Prostate gland (tissue), 2 donors: ENCODE measurements at regions not wholly inside any gene's neighbourhood (a gene's known extent, or its start where the extent isn't known, plus 50 kb on each side); places are given as distances from the start of the nearest gene placed in this dataset.
A peak's percentile ranks its signal among the peaks of the same experiment; 100 is the strongest.

ENCODE experiments used
- DNase-seq: peaks from one replicate; pipeline ENCODE4 v3.0.0-alpha.2; 2019; ENCODE audit warnings: low spot score
- H3K27ac ChIP-seq, 2 donors: fragments of 200-600 bp; sonication (generic); 2 replicates each; pipeline ENCODE4 v1.5.1; 2017 to 2019
- H3K27me3 ChIP-seq: fragments of 200-600 bp; sonication (generic); replicated peaks from 2 replicates; pipeline ENCODE4 v1.5.1; 2019; ENCODE audit not compliant: insufficient read depth
- H3K36me3 ChIP-seq, 2 donors: fragments of 200-600 bp; sonication (generic); 1 replicate in 1 of 2; 2 replicates in 1 of 2; pipeline versions ENCODE4 v1.5.1 to v1.8.1; 2017 to 2019
- H3K4me1 ChIP-seq: fragments of 200-600 bp; sonication (generic); replicated peaks from 2 replicates; pipeline ENCODE4 v1.5.1; 2019
- H3K4me3 ChIP-seq, 2 donors: fragments of 200-600 bp; sonication (generic); 2 replicates each; pipeline ENCODE4 v1.5.1; 2017 to 2019
- H3K9me3 ChIP-seq: fragments of 200-600 bp; sonication (generic); 2 replicates; pipeline ENCODE4 v1.5.1; 2017
- CTCF ChIP-seq, 4 experiments: fragments of 200-600 bp in 2 of 4; fragments of 450-650 bp in 2 of 4; sonication (generic) in 2 of 4; IDR thresholded peaks; 1 replicate in 3 of 4; 2 replicates in 1 of 4; pipeline ENCODE4 v1.5.1; 2016 to 2019; ENCODE audit warnings: antibody characterized with exemption in 4 of 4, mild to moderate bottlenecking in 2 of 4, moderate library complexity in 2 of 4
- POLR2A ChIP-seq: fragments of 450-650 bp; IDR thresholded peaks from one replicate; pipeline ENCODE4 v1.6.1; 2016; ENCODE audit warnings: antibody characterized with exemption, mild to moderate bottlenecking
- POLR2AphosphoS5 ChIP-seq: sonication (generic); formaldehyde crosslinking; IDR thresholded peaks from one replicate; pipeline ENCODE4 v1.6.1; 2017; ENCODE audit warnings: antibody characterized with exemption
- WGBS: methylation state at CpG from one replicate; pipeline ENCODE4 v1.1.5; 2018; 5-methylcytosine and 5-hydroxymethylcytosine counted together
- intact Hi-C: fragments of 100-400 bp; cut with DNase I; formaldehyde crosslinking; loops from one replicate; pipeline ENCODE4 v1.14.2; 2022

GRCh38 chr9:108351571-108351970, 504.2 kb downstream of the ACTL7B start:
- peak; percentile 47 for DNase-seq
- H3K27ac ChIP-seq, result peak overlapping the region; percentile 9 to 14
- no peaks in the 10 kb centered on the region for H3K36me3 ChIP-seq
- no peaks in the 10 kb centered on the region for H3K27me3 ChIP-seq
- H3K9me3 ChIP-seq, result no peaks in the 10 kb centered on the region
- TF ChIP-seq POLR2AphosphoS5 (peak; percentile 51), POLR2A (no peak)
- WGBS, result 46% methylated on average over 5 of the region's 5 CpGs
- intact Hi-C loops, result no loop called here
- no peaks in the 10 kb centered on the region for H3K4me1 ChIP-seq
- H3K4me3 ChIP-seq, result no peak overlapping the region

- no peak overlapping the region for H3K27ac ChIP-seq
- DNase-seq, result no peak
- no peaks in the 10 kb centered on the region for H3K9me3 ChIP-seq
- intact Hi-C loops, result no loop called here
- H3K27me3 ChIP-seq, result no peaks in the 10 kb centered on the region
- no peak for TF ChIP-seq POLR2A
- no peak for TF ChIP-seq CTCF (IDR thresholded peaks at IDR 0.05)
- TF ChIP-seq POLR2AphosphoS5, result no peak
- no peaks in the 10 kb centered on the region for H3K4me1 ChIP-seq
- WGBS, result 87% methylated on average over 9 of the region's 9 CpGs
- no peak overlapping the region for H3K4me3 ChIP-seq
- no peaks in the 10 kb centered on the region for H3K36me3 ChIP-seq
These were observed 508.2 kb downstream of the ACTL7B start for GRCh38 chr9:108347463-108348188.

- WGBS, result 34% methylated on average over 3 of the region's 3 CpGs
- Histone ChIP-seq H3K27me3 (no peaks in the 10 kb centered on the region), H3K4me1 (no peaks in the 10 kb centered on the region), H3K36me3 (no peaks in the 10 kb centered on the region), H3K27ac (no peak overlapping the region), H3K4me3 (no peak overlapping the region), H3K9me3 (no peaks in the 10 kb centered on the region)
- intact Hi-C loops, result no loop called here
- DNase-seq, result no peak
- TF ChIP-seq POLR2A (no peak), CTCF (IDR thresholded peaks at IDR 0.05) (no peak), POLR2AphosphoS5 (no peak)
These were observed 510.0 kb downstream of the ACTL7B start for GRCh38 chr9:108345826-108346225.

GRCh38 chr9:108339251-108339650, 516.5 kb downstream of the ACTL7B start:
- 16% methylated on average over 3 of the region's 3 CpGs for WGBS
- H3K4me3 ChIP-seq, result no peak overlapping the region
- no peak for TF ChIP-seq POLR2A
- TF ChIP-seq CTCF (IDR thresholded peaks at IDR 0.05), result no peak
- TF ChIP-seq POLR2AphosphoS5, result no peak
- H3K36me3 ChIP-seq, result no peaks in the 10 kb centered on the region
- no peaks in the 10 kb centered on the region for H3K27me3 ChIP-seq
- H3K9me3 ChIP-seq, result no peaks in the 10 kb centered on the region
- DNase-seq, result no peak
- no peaks in the 10 kb centered on the region for H3K4me1 ChIP-seq
- intact Hi-C loops, result no loop called here
- H3K27ac ChIP-seq, result no peak overlapping the region

DNA sequence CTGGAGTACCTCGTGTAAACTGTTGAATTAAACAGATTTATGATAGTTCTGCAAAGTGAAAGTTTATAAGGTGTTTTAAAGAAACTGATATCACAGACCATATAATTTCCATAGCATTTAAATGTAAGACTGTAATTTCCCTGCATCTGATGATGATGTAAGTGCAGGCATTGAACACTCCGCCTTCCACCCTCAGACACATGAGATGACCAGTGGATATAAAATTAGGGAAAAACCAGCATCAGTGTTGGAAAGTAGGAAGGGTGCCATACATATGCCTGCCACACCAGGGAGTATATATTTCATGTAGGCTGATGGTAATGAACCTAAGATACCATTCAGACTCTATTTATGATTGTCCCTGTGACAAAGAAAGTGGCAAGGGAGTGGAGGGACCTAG, 519.2 kb downstream of the ACTL7B start:
- H3K4me3 ChIP-seq, result no peak overlapping the region
- H3K9me3 ChIP-seq, result no peaks in the 10 kb centered on the region
- H3K4me1 ChIP-seq, result no peaks in the 10 kb centered on the region
- no peaks in the 10 kb centered on the region for H3K36me3 ChIP-seq
- TF ChIP-seq POLR2A (no peak), CTCF (IDR thresholded peaks at IDR 0.05) (no peak), POLR2AphosphoS5 (no peak)
- no peaks in the 10 kb centered on the region for H3K27me3 ChIP-seq
- DNase-seq, result no peak
- H3K27ac ChIP-seq, result no peak overlapping the region
- intact Hi-C loops, result no loop called here
- 69% methylated on average over 2 of the region's 2 CpGs for WGBS
